ENCODE measurements at regions not wholly inside any gene's neighbourhood (a gene's known extent, or its start where the extent isn't known, plus 50 kb on each side); places are given as distances from the start of the nearest gene placed in this dataset.

DNA sequence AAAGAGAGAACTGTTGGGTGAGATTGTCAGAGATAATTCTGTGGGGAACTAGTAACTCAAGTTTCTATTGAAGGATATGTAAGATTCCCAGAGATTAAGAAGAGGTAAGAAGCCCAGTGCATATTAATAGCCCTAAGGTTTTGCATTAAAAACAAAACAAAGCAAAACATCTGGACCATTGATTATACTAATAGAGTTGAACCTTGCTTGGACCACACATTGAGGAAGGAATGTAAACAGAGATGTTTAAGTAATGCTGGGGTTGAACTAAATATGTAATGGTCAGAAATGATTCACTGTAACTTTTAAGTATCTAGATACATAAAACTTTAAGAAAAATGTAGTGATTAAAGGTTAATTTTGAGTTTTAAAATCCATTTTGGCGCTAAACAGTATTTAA is 1770.0 kb downstream of the PCDH9 start:
- Histone ChIP-seq H3K4me1 (no peaks in the 10 kb centered on the region), H3K27me3 (no peaks in the 10 kb centered on the region), H3K36me3 (no peaks in the 10 kb centered on the region), H3K9me3 (replicated peaks in 1 of 11) (no peaks in the 10 kb centered on the region), H3K4me2 (no peak overlapping the region), H3K4me3 (no peak overlapping the region), H4K20me1 (no peaks in the 10 kb centered on the region), H3K27ac (no peak overlapping the region), H3K9ac (no peak overlapping the region)
- no peak for TF ChIP-seq Cebpa-rat (IDR thresholded peaks at IDR 0.05)

GRCh38 chr13:65456150-65456912 is 1773.8 kb downstream of the PCDH9 start:
- no peak overlapping the region for H3K4me2 ChIP-seq
- no peaks in the 10 kb centered on the region for H3K9me3 ChIP-seq (replicated peaks in 1 of 11)
- H3K36me3 ChIP-seq: no peaks in the 10 kb centered on the region
- H4K20me1 ChIP-seq: no peaks in the 10 kb centered on the region
- H3K27me3 ChIP-seq: no peaks in the 10 kb centered on the region
- no peaks in the 10 kb centered on the region for H3K4me1 ChIP-seq
- no peak overlapping the region for H3K9ac ChIP-seq
- H3K27ac ChIP-seq: no peak overlapping the region
- no peak for TF ChIP-seq Cebpa-rat (IDR thresholded peaks at IDR 0.05)
- H3K4me3 ChIP-seq: no peak overlapping the region

- Histone ChIP-seq H3K27me3 (no peaks in the 10 kb centered on the region), H3K27ac (no peak overlapping the region), H3K4me1 (no peaks in the 10 kb centered on the region), H3K4me2 (no peak overlapping the region), H4K20me1 (no peaks in the 10 kb centered on the region), H3K4me3 (no peak overlapping the region), H3K36me3 (no peaks in the 10 kb centered on the region), H3K9ac (no peak overlapping the region), H3K9me3 (replicated peaks in 1 of 11) (no peaks in the 10 kb centered on the region)
- no peak for TF ChIP-seq Cebpa-rat (IDR thresholded peaks at IDR 0.05)
Measured at GRCh38 chr13:65454403-65454802, 1775.7 kb downstream of the PCDH9 start.

GRCh38 chr13:65453982-65454381 is 1776.2 kb downstream of the PCDH9 start:
- Histone ChIP-seq H3K36me3 (no peaks in the 10 kb centered on the region), H3K27me3 (no peaks in the 10 kb centered on the region), H3K4me1 (no peaks in the 10 kb centered on the region), H3K27ac (no peak overlapping the region), H3K4me2 (no peak overlapping the region), H3K9ac (no peak overlapping the region), H3K4me3 (no peak overlapping the region), H4K20me1 (no peaks in the 10 kb centered on the region), H3K9me3 (replicated peaks in 1 of 11) (no peaks in the 10 kb centered on the region)
- TF ChIP-seq Cebpa-rat (IDR thresholded peaks at IDR 0.05): no peak

GRCh38 chr13:65445340-65445739 is 1784.8 kb downstream of the PCDH9 start:
- no peak for TF ChIP-seq Cebpa-rat (IDR thresholded peaks at IDR 0.05)
- no peak overlapping the region for H3K27ac ChIP-seq
- H3K9ac ChIP-seq: no peak overlapping the region
- peaks cover 0 to 19% (median 6%) of the 10 kb centered on the region in 11 experiments; a peak in 12 of 22 replicates for H3K9me3 ChIP-seq (replicated peaks in 1 of 11)
- H4K20me1 ChIP-seq: no peaks in the 10 kb centered on the region
- H3K27me3 ChIP-seq: no peaks in the 10 kb centered on the region
- no peaks in the 10 kb centered on the region for H3K36me3 ChIP-seq
- no peaks in the 10 kb centered on the region for H3K4me1 ChIP-seq
- no peak overlapping the region for H3K4me3 ChIP-seq
- H3K4me2 ChIP-seq: no peak overlapping the region

- Histone ChIP-seq H3K4me3 (no peak overlapping the region), H3K36me3 (no peaks in the 10 kb centered on the region), H3K4me1 (no peaks in the 10 kb centered on the region)
Measured at GRCh38 chr13:65435590-65435989, 1794.5 kb downstream of the PCDH9 start.

DNA sequence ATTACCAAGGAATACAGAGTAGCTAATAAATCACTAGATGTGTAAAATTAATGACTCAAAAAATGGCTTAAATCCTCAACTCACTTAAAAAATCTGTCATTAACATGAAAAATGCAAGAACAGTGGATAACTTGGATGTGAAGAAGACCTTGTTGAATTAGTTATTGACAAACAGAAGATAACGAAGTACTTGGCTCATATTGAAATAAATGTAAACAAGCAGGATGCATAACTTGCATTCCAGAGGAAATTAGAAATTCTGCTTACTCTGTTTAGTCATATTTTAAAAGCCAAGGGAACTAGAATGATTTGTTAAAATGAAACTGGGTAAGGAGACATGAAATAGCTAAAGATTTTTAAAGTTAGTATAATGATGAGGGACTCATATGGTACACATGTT is 1812.2 kb downstream of the PCDH9 start:
- H3K4me2 ChIP-seq: no peak overlapping the region
- no peaks in the 10 kb centered on the region for H3K9me3 ChIP-seq (replicated peaks in 1 of 11)
- no peaks in the 10 kb centered on the region for H3K36me3 ChIP-seq
- H4K20me1 ChIP-seq: no peaks in the 10 kb centered on the region
- H3K9ac ChIP-seq: no peak overlapping the region
- no peaks in the 10 kb centered on the region for H3K27me3 ChIP-seq
- no peak overlapping the region for H3K27ac ChIP-seq
- TF ChIP-seq Cebpa-rat (IDR thresholded peaks at IDR 0.05): no peak
- H3K4me3 ChIP-seq: no peak overlapping the region
- no peaks in the 10 kb centered on the region for H3K4me1 ChIP-seq

More at GRCh38 chr13:65435590-65435989, 1794.5 kb downstream of the PCDH9 start:
- Histone ChIP-seq H3K9ac (no peak overlapping the region), H3K27ac (no peak overlapping the region), H3K9me3 (replicated peaks in 1 of 11) (peaks cover 0 to 13% (median 8%) of the 10 kb centered on the region in 11 experiments; a peak in 7 of 22 replicates), H3K27me3 (no peaks in the 10 kb centered on the region), H3K4me2 (no peak overlapping the region), H4K20me1 (no peaks in the 10 kb centered on the region)
- no peak for TF ChIP-seq Cebpa-rat (IDR thresholded peaks at IDR 0.05)

DNA sequence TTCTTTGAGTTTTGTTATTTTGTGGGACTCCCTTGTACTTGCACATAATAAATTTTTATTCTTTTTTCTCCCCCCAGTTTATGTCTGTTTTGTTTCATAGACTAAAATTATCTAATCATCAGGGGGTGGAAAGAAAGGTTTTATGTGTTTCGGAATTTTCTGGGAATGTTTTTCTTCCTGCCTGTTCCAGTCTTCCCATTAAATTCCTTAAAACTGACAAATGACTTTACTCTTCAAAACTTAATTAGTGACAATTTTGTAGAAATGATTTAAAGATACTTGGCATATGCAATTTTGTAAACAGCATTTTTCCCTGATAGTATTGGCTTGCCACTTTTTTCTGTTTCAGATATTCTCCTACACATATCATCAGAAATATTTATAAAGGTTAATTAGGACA is 1813.4 kb downstream of the PCDH9 start:
- no peaks in the 10 kb centered on the region for H4K20me1 ChIP-seq
- H3K36me3 ChIP-seq: no peaks in the 10 kb centered on the region
- H3K4me2 ChIP-seq: no peak overlapping the region
- no peaks in the 10 kb centered on the region for H3K4me1 ChIP-seq
- no peak overlapping the region for H3K4me3 ChIP-seq
- H3K9me3 ChIP-seq (replicated peaks in 1 of 11): no peaks in the 10 kb centered on the region
- no peaks in the 10 kb centered on the region for H3K27me3 ChIP-seq
- TF ChIP-seq Cebpa-rat (IDR thresholded peaks at IDR 0.05): no peak
- H3K9ac ChIP-seq: no peak overlapping the region
- no peak overlapping the region for H3K27ac ChIP-seq

- no peaks in the 10 kb centered on the region for H3K27me3 ChIP-seq
- H3K36me3 ChIP-seq: no peaks in the 10 kb centered on the region
Measured at GRCh38 chr13:65414187-65414586, 1815.9 kb downstream of the PCDH9 start.

GRCh38 chr13:65411521-65411920 is 1818.6 kb downstream of the PCDH9 start:
- Histone ChIP-seq H4K20me1 (no peaks in the 10 kb centered on the region), H3K4me1 (no peaks in the 10 kb centered on the region), H3K4me2 (no peak overlapping the region), H3K27me3 (no peaks in the 10 kb centered on the region), H3K9me3 (replicated peaks in 1 of 11) (no peaks in the 10 kb centered on the region), H3K4me3 (no peak overlapping the region), H3K27ac (no peak overlapping the region), H3K36me3 (no peaks in the 10 kb centered on the region), H3K9ac (no peak overlapping the region)
- TF ChIP-seq Cebpa-rat (IDR thresholded peaks at IDR 0.05): no peak

More at GRCh38 chr13:65414187-65414586, 1815.9 kb downstream of the PCDH9 start:
- Histone ChIP-seq H4K20me1 (no peaks in the 10 kb centered on the region), H3K9me3 (replicated peaks in 1 of 11) (no peaks in the 10 kb centered on the region), H3K4me2 (no peak overlapping the region), H3K9ac (no peak overlapping the region), H3K4me1 (no peaks in the 10 kb centered on the region), H3K27ac (no peak overlapping the region), H3K4me3 (no peak overlapping the region)
- TF ChIP-seq Cebpa-rat (IDR thresholded peaks at IDR 0.05): no peak
